Thymus (tissue), 11 donors: ENCODE measurements at regions not wholly inside any gene's neighbourhood (a gene's known extent, or its start where the extent isn't known, plus 50 kb on each side); places are given as distances from the start of the nearest gene placed in this dataset.

Experiments
- DNase-seq, 9 donors: peaks; one replicate each; pipeline ENCODE4 v3.0.0-alpha.2; 2013; ENCODE audit warnings: low spot score in 9 of 9, low read depth in 6 of 9, missing footprints in 1 of 9
- H3K27ac ChIP-seq, 2 donors: one replicate each; pipeline ENCODE4 v1.5.1; 2013; ENCODE audit warnings: control low read depth in 1 of 2, low read depth in 1 of 2, low read length in 1 of 2, mild to moderate bottlenecking in 1 of 2, moderate library complexity in 1 of 2
- H3K27me3 ChIP-seq, 2 donors: one replicate each; pipeline ENCODE4 v1.5.1; 2013; ENCODE audit warnings: low read length in 1 of 2; ENCODE audit not compliant: control insufficient read depth in 2 of 2, insufficient read depth in 1 of 2
- H3K36me3 ChIP-seq, 2 donors: one replicate each; pipeline ENCODE4 v1.5.1; 2013; ENCODE audit warnings: low read length in 1 of 2, mild to moderate bottlenecking in 1 of 2, moderate library complexity in 1 of 2; ENCODE audit not compliant: control insufficient read depth in 2 of 2, insufficient read depth in 2 of 2
- H3K4me1 ChIP-seq, 2 donors: one replicate each; pipeline ENCODE4 v1.5.1; 2013; ENCODE audit warnings: low read length in 2 of 2; ENCODE audit not compliant: control insufficient read depth in 2 of 2, insufficient read depth in 2 of 2
- H3K4me3 ChIP-seq, 2 donors: one replicate each; pipeline ENCODE4 v1.5.1; 2013; ENCODE audit warnings: low read length in 2 of 2, control low read depth in 1 of 2, mild to moderate bottlenecking in 1 of 2
- H3K9me3 ChIP-seq, 2 donors: one replicate each; pipeline ENCODE4 v1.5.1; 2013; ENCODE audit warnings: low read length in 1 of 2, mild to moderate bottlenecking in 1 of 2; ENCODE audit not compliant: control insufficient read depth in 2 of 2, insufficient read depth in 1 of 2
- WGBS: extraction: QIAGEN DNeasy Blood & Tissue Kit; methylation state at CpG from one replicate; pipeline ENCODE4 v1.1.7; 2013; 5-methylcytosine and 5-hydroxymethylcytosine counted together
- donor health status: healthy.

- 95% methylated on average over 2 of the region's 2 CpGs for WGBS
- H3K27me3 ChIP-seq: no peaks in the 10 kb centered on the region
- H3K9me3 ChIP-seq: peaks cover 2 to 6% of the 10 kb centered on the region in 2 donors
- DNase-seq: no peak
- H3K27ac ChIP-seq: no peak overlapping the region
- no peaks in the 10 kb centered on the region for H3K4me1 ChIP-seq
- H3K36me3 ChIP-seq: no peaks in the 10 kb centered on the region
- no peak overlapping the region for H3K4me3 ChIP-seq
Measured at GRCh38 chr13:68025604-68026003, 795.5 kb upstream of the PCDH9 start.

- no peaks in the 10 kb centered on the region for H3K4me1 ChIP-seq
- H3K27me3 ChIP-seq: no peaks in the 10 kb centered on the region
- DNase-seq: no peak
- peaks cover 2 to 6% of the 10 kb centered on the region in 2 donors for H3K9me3 ChIP-seq
- no peaks in the 10 kb centered on the region for H3K36me3 ChIP-seq
- no peak overlapping the region for H3K4me3 ChIP-seq
- no peak overlapping the region for H3K27ac ChIP-seq
- WGBS: 88% methylated on average over 15 of the region's 15 CpGs
Measured at GRCh38 chr13:68023838-68024581, 793.9 kb upstream of the PCDH9 start.

GRCh38 chr13:68019901-68020300 lies 789.8 kb upstream of the PCDH9 start:
- Histone ChIP-seq H3K36me3 (no peaks in the 10 kb centered on the region), H3K27ac (no peak overlapping the region), H3K4me3 (no peak overlapping the region), H3K4me1 (no peaks in the 10 kb centered on the region), H3K9me3 (peaks cover 2 to 6% of the 10 kb centered on the region in 2 donors), H3K27me3 (no peaks in the 10 kb centered on the region)
- DNase-seq: no peak
- WGBS: 97% methylated on average over 1 of the region's 1 CpG

GRCh38 chr13:68009546-68009945 lies 779.4 kb upstream of the PCDH9 start:
- H3K4me1 ChIP-seq: no peaks in the 10 kb centered on the region
- H3K27ac ChIP-seq: no peak overlapping the region
- H3K9me3 ChIP-seq: peaks cover 1 to 3% of the 10 kb centered on the region in 2 donors
- DNase-seq: no peak
- no peak overlapping the region for H3K4me3 ChIP-seq
- no peaks in the 10 kb centered on the region for H3K27me3 ChIP-seq
- no peaks in the 10 kb centered on the region for H3K36me3 ChIP-seq
- WGBS: 92% methylated on average over 3 of the region's 3 CpGs

- Histone ChIP-seq H3K4me1 (no peaks in the 10 kb centered on the region), H3K9me3 (peaks cover 1 to 3% of the 10 kb centered on the region in 2 donors), H3K27me3 (no peaks in the 10 kb centered on the region), H3K36me3 (no peaks in the 10 kb centered on the region), H3K27ac (no peak overlapping the region), H3K4me3 (no peak overlapping the region)
- no peak for DNase-seq
- WGBS: 93% methylated on average over 1 of the region's 1 CpG
Measured at GRCh38 chr13:68007576-68007975, 777.4 kb upstream of the PCDH9 start.

GRCh38 chr13:67996101-67996500 lies 766.0 kb upstream of the PCDH9 start:
- no peak for DNase-seq
- WGBS: 96% methylated on average over 11 of the region's 11 CpGs

GRCh38 chr13:67990868-67991267 lies 760.7 kb upstream of the PCDH9 start:
- 83% methylated on average over 4 of the region's 4 CpGs for WGBS
- no peak overlapping the region for H3K4me3 ChIP-seq
- H3K36me3 ChIP-seq: no peaks in the 10 kb centered on the region
- no peaks in the 10 kb centered on the region for H3K27me3 ChIP-seq
- no peaks in the 10 kb centered on the region for H3K4me1 ChIP-seq
- H3K9me3 ChIP-seq: no peaks in the 10 kb centered on the region
- no peak overlapping the region for H3K27ac ChIP-seq
- no peak for DNase-seq

More at GRCh38 chr13:67996101-67996500, 766.0 kb upstream of the PCDH9 start:
- H3K36me3 ChIP-seq: no peaks in the 10 kb centered on the region
- no peaks in the 10 kb centered on the region for H3K4me1 ChIP-seq
- no peaks in the 10 kb centered on the region for H3K9me3 ChIP-seq
- H3K4me3 ChIP-seq: no peak overlapping the region
- H3K27ac ChIP-seq: no peak overlapping the region
- H3K27me3 ChIP-seq: no peaks in the 10 kb centered on the region

GRCh38 chr13:67986234-67986633 lies 756.1 kb upstream of the PCDH9 start:
- 99% methylated on average over 1 of the region's 1 CpG for WGBS
- DNase-seq: no peak

GRCh38 chr13:67977066-67977465 lies 746.9 kb upstream of the PCDH9 start:
- Histone ChIP-seq H3K27me3 (no peaks in the 10 kb centered on the region), H3K36me3 (no peaks in the 10 kb centered on the region), H3K4me3 (no peak overlapping the region), H3K9me3 (no peaks in the 10 kb centered on the region), H3K4me1 (no peaks in the 10 kb centered on the region), H3K27ac (no peak overlapping the region)
- 94% methylated on average over 2 of the region's 2 CpGs for WGBS
- no peak for DNase-seq

More at GRCh38 chr13:67986234-67986633, 756.1 kb upstream of the PCDH9 start:
- no peaks in the 10 kb centered on the region for H3K36me3 ChIP-seq
- H3K4me1 ChIP-seq: no peaks in the 10 kb centered on the region
- no peaks in the 10 kb centered on the region for H3K9me3 ChIP-seq
- H3K27ac ChIP-seq: no peak overlapping the region
- H3K4me3 ChIP-seq: no peak overlapping the region
- no peaks in the 10 kb centered on the region for H3K27me3 ChIP-seq
